Type B pancreatic cell (in vitro differentiated cells): ENCODE measurements at regions not wholly inside any gene's neighbourhood (a gene's known extent, or its start where the extent isn't known, plus 50 kb on each side); places are given as distances from the start of the nearest gene placed in this dataset.

ENCODE experiments used
- DNase-seq: peaks from one replicate; pipeline ENCODE4 v3.0.0; 2021; ENCODE audit warnings: mixed read lengths; ENCODE audit not compliant: unreplicated experiment; ENCODE audit errors: extremely low spot score
- H3K27ac Mint-ChIP-seq: 2 replicates; pipeline ENCODE4 v1.8.0; 2021; ENCODE audit warnings: mild to moderate bottlenecking, mixed read lengths
- H3K27me3 Mint-ChIP-seq: 2 replicates; pipeline ENCODE4 v1.8.0; 2021; ENCODE audit warnings: mixed read lengths
- H3K36me3 Mint-ChIP-seq: 2 replicates; pipeline ENCODE4 v1.8.0; 2021; ENCODE audit warnings: mixed read lengths
- H3K4me1 Mint-ChIP-seq: one replicate; pipeline ENCODE4 v1.8.0; 2021; ENCODE audit warnings: mixed read lengths; ENCODE audit not compliant: unreplicated experiment
- H3K4me3 Mint-ChIP-seq: 2 replicates; pipeline ENCODE4 v1.8.0; 2021; ENCODE audit warnings: mild to moderate bottlenecking, mixed read lengths
- H3K9me3 Mint-ChIP-seq: 2 replicates; pipeline ENCODE4 v1.8.0; 2021; ENCODE audit warnings: mixed read lengths
- TF ChIP-seq, protein P1 (sequence below): fragments of 200-600 bp; sonication (generic); conservative IDR thresholded peaks from 2 replicates; pipeline ENCODE4 v1.5.0; 2021; ENCODE audit warnings: antibody characterized with exemption, mild to moderate bottlenecking

DNA sequence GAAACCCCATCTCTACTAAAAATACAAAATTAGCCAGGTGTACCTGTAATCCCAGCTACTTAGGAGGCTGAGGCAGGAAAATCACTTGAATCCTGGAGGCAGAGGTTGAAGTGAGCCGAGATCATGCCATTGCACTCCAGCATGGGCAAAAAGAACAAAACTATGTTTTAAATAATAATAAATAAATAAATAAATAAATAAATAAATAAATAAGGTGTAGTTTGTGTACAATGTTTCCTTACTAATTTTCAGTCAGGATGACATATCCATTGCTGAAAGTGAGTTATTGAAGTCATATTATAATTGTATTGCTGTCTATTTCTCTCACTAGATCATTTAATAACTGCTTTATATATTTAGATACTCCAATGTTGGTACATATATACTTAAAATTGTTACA lies 581.5 kb upstream of the DAB2 start:
- Mint-ChIP-seq H3K4me1 (no peaks in the 10 kb centered on the region), H3K9me3 (no peaks in the 10 kb centered on the region), H3K27me3 (no peaks in the 10 kb centered on the region), H3K36me3 (no peaks in the 10 kb centered on the region), H3K27ac (no peak overlapping the region), H3K4me3 (no peak overlapping the region)
- TF ChIP-seq, protein P1, sequence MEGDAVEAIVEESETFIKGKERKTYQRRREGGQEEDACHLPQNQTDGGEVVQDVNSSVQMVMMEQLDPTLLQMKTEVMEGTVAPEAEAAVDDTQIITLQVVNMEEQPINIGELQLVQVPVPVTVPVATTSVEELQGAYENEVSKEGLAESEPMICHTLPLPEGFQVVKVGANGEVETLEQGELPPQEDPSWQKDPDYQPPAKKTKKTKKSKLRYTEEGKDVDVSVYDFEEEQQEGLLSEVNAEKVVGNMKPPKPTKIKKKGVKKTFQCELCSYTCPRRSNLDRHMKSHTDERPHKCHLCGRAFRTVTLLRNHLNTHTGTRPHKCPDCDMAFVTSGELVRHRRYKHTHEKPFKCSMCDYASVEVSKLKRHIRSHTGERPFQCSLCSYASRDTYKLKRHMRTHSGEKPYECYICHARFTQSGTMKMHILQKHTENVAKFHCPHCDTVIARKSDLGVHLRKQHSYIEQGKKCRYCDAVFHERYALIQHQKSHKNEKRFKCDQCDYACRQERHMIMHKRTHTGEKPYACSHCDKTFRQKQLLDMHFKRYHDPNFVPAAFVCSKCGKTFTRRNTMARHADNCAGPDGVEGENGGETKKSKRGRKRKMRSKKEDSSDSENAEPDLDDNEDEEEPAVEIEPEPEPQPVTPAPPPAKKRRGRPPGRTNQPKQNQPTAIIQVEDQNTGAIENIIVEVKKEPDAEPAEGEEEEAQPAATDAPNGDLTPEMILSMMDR = no peak
- DNase-seq = no peak

DNA sequence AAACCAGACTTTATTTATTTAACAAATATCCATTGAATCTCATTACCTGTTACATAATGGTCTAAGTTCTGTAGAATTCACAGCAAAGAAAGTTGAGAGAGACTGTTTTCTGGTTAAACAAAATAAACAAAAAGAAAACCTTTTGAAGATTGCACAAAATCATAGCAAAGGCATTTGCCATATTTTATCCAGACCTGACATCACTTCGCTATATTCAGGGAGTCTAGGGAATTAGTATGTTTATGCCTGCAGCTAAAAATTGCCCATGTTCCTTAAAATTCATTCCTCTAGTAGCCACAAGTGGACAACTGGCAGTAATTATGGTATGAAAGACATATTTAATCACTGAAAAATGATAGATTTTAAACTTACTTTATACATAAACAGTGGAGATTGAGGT lies 577.0 kb upstream of the DAB2 start:
- H3K27ac Mint-ChIP-seq = no peak overlapping the region
- no peaks in the 10 kb centered on the region for H3K27me3 Mint-ChIP-seq
- DNase-seq = no peak
- TF ChIP-seq, protein P1 = no peak
- H3K9me3 Mint-ChIP-seq = no peaks in the 10 kb centered on the region
- H3K4me3 Mint-ChIP-seq = no peak overlapping the region
- no peaks in the 10 kb centered on the region for H3K36me3 Mint-ChIP-seq
- no peaks in the 10 kb centered on the region for H3K4me1 Mint-ChIP-seq

DNA sequence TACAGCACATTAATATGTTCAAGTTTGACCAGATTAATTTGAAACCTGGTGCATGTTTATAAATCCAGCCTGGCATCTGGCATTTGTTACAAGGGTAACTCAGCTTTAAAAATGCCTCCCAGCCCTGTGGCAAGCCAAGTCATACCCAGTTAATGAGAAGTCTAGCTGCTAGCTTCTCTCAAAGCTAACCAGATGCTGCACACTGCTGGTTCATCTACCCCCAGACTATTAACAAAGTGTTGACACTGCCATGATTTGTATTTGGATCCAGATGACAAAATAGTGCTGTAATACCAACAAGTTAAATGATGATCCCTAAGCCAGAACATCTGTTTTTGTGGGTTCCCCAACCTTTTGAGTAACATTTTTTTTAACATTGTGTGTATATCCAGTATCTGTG lies 573.7 kb upstream of the DAB2 start:
- TF ChIP-seq, protein P1 = no peak
- H3K27ac Mint-ChIP-seq = no peak overlapping the region
- no peaks in the 10 kb centered on the region for H3K4me1 Mint-ChIP-seq
- no peaks in the 10 kb centered on the region for H3K27me3 Mint-ChIP-seq
- H3K4me3 Mint-ChIP-seq = no peak overlapping the region
- H3K9me3 Mint-ChIP-seq = no peaks in the 10 kb centered on the region
- DNase-seq = no peak
- no peaks in the 10 kb centered on the region for H3K36me3 Mint-ChIP-seq

DNA sequence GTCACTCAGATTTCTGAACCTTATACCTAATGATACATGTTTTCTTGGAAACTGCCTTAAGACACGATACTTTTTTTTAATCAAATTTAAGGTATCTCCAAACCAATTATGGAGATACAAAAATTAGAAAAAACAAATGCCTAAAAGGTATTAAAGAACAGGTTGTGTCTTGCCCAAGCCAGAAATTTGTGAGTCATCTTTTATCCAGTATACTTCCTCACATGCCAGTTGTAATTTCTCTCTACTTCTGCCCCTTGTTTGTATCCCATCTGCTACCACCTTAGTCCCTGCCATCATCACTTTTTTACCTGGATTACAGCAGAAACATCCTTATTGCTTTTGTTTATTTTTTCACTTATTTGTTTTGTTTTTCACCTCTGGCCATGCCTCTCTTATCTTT lies 571.2 kb upstream of the DAB2 start:
- no peak overlapping the region for H3K4me3 Mint-ChIP-seq
- no peaks in the 10 kb centered on the region for H3K4me1 Mint-ChIP-seq
- H3K36me3 Mint-ChIP-seq = no peaks in the 10 kb centered on the region
- no peaks in the 10 kb centered on the region for H3K9me3 Mint-ChIP-seq
- no peak overlapping the region for H3K27ac Mint-ChIP-seq
- no peaks in the 10 kb centered on the region for H3K27me3 Mint-ChIP-seq
- DNase-seq = no peak
- TF ChIP-seq, protein P1 = no peak

DNA sequence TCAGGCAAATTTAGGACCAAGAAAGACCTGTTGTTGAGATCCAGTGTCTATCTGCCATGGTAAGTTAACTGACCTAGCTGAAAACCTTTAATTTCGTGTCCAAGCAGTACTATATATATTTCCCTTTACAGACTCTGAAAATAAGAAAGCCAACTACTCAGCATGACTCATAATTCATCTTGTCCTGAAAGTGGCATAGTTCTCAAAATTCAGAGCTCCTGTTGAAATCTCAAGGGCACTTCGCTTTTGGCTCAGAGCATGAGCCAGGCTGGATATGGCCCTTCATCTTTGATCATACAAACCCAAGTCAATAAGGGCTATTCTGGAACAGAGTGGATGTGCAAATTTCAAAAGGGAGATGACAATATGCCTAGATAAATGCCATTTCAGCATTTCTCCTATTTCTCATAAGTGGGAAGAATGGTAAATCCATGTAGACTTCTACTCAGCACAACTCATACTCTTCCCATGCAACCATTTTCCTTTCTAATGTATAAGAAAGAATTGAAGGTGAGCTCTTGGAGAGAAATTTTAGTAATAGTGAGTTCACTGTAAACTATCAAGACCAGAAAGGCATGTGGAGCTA lies 567.9 kb upstream of the DAB2 start:
- Mint-ChIP-seq H3K9me3 (no peaks in the 10 kb centered on the region), H3K36me3 (no peaks in the 10 kb centered on the region)

More for the DNA sequence above, 567.9 kb upstream of the DAB2 start:
- DNase-seq = no peak
- TF ChIP-seq, protein P1 = no peak
- H3K4me3 Mint-ChIP-seq = no peak overlapping the region
- no peak overlapping the region for H3K27ac Mint-ChIP-seq
- no peaks in the 10 kb centered on the region for H3K27me3 Mint-ChIP-seq
- no peaks in the 10 kb centered on the region for H3K4me1 Mint-ChIP-seq
